DMS114 treated with DMSO at 0.1 percent for 48 hours (cell line): ENCODE measurements at regions not wholly inside any gene's neighbourhood (a gene's known extent, or its start where the extent isn't known, plus 50 kb on each side); places are given as distances from the start of the nearest gene placed in this dataset.

Experiments used
- DNase-seq: peaks from one replicate; lab custom pipeline; 2025; ENCODE audit not compliant: unreplicated experiment; lab: John Stamatoyannopoulos, UW

DNA sequence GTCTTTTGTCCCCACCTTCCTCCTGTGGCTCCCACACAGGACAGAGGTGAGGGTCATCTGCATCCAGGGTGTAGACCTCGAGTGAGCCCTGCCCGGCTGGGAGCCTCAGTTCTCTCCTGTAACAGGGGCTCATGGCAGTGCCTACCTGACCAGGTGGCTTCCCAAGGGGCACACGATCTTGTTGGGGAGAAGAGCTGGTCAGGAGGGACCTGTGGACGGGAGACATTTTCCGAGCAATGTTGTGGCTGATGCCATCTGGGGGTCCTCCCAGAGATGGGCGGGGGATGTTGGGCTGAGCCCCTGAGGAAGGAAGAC is 51.9 kb downstream of the CEBPB start:
- no peak for DNase-seq

DNA sequence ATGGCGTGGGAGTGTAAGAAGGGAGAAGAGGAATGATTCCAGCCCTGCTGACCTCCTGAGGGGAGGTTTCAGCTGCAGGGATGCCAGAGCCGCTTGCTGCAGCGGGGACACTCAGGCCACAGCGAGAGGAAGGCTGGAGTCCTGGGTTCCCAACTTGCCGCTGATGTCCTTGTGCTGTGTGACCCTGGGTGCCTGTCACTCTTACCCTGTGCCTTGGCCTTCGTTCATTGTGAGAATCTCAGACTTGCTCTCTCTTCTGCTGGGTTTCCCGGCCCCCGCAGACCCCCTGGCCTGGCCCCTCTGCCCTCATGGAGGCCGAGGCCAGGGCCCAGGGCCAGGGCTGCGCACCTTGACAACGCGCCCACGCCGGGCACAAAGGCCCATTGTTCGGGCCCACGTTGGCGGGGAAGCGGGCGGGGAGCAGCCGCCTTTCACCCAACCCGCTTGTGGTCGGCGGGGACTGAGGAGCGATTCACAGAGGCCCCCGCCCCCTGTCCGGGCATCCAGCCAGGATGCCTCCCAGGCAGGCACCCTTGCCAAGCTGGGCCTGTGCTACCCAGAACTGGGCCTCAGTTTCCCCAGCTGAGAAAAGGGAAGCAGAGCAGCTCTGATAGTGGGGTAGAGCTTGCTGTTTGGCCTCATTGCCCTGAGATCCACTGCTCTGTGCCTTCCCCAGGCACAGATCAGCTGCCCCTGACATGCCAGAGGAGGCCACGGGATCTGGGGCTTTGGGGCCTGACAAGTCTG is 52.4 kb downstream of the CEBPB start:
- DNase-seq = no peak

DNA sequence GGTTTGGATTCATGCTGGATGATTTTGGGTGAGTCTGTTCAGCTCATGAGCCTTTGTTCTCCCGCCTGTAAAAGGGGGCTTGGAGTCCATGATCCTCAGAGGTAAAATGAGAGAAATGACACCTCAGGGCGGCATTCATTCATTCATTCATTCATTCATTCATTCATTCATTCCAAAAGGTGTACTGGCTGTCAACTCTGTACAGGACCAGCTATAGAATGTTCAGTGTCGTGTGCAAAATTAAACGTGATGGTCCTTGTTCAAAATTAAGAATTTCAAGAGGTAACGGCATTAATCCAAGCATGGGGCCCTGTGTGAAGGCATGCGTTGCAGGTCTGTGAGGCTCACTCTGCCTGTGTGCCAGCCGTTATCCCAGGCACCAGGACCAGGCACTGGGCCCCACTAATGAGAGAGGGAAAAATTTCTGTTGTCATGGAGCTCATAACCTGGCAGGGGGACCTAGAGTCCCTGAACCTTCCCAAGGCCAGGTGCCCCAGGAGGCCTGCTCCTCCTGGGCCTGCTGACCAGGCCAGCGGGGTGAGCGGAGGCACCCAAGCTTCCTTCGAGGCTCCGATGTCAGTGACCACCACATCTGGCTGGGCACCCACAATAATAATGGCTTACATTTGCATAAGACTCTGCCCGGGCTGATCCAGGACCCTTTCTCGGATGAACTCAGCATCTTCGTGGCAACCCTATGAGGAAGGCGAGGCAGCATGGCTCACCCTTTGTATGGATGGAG is 53.2 kb downstream of the CEBPB start:
- no peak for DNase-seq

DNA sequence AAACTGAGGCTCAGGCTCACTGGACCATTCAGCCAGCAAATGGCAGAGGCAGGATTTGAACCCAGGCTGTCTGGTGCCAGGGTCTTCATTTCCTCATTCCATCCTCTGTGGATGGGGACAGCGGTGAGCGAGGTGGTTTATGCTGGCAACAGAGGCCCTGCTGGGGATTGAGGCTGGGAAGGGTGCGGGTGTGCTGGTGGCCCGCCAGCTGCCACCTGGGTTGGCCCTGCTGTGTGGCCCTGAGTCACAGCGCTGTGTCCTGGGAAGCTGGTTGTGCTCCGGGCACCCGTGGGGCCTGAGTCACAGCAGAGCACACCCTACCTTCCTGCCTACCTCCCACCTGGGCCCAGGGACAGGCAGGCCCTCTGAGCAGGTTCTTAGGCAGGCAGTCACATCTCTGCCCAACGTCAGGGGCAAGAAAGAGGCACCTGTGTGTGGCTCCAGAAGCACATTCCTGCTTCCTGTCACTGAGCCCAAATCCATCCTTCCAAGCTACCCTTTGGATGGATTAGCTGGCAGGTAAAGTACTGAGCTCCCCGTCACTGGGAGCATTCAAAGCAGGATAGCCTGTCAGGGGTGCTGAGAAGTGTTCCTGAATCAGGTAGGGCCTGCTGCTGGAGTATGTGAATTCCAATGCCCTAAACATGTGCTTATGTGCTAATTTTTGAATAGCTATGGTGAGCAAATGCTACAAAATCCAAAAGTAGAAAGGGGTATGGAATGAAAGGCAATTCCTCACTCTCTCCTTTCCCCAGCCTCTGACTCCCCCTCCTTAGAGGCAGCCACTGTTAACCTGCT is 53.9 kb downstream of the CEBPB start:
- DNase-seq = no peak

DNA sequence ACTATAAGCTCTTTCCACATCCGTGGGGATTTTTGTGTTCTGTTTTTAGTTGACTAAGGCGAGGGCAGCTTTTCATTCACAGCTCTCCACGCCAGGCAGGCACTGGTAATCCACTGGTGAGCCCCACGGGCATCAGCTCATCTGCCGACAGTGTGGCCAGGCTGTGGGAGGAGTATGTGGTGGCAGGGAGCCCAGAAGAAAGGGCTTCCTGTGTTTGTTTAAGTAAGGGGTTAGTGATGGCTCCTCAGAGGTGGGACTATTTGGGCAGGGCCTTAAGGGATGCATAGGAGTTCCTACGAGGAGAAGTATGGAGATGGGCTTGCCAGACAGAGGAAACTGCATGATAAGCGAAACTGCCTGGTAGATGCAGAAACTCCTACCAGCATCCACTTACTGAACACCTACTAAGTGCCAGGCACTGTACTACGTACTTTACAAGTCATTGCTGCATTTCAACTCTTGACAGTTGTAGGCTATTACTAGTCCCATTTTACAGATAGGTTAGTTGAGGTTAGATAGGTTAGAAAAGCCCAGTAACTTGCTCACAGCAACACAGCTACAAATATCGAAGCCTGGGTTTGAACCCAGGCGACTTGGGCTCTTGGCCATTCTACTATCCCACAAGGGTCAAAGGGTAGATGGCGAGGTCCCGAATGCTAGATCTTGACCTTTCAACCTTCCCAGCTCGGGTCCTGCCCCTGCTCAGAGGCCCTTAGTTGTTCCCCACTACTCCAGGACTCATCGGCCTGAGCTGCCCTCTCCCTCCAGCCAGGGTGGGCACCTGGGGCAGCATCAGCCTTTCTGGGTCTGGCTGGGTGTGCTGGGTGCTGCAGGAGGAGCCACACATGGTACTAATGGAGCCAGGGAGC is 55.1 kb downstream of the CEBPB start:
- DNase-seq = no peak

DNA sequence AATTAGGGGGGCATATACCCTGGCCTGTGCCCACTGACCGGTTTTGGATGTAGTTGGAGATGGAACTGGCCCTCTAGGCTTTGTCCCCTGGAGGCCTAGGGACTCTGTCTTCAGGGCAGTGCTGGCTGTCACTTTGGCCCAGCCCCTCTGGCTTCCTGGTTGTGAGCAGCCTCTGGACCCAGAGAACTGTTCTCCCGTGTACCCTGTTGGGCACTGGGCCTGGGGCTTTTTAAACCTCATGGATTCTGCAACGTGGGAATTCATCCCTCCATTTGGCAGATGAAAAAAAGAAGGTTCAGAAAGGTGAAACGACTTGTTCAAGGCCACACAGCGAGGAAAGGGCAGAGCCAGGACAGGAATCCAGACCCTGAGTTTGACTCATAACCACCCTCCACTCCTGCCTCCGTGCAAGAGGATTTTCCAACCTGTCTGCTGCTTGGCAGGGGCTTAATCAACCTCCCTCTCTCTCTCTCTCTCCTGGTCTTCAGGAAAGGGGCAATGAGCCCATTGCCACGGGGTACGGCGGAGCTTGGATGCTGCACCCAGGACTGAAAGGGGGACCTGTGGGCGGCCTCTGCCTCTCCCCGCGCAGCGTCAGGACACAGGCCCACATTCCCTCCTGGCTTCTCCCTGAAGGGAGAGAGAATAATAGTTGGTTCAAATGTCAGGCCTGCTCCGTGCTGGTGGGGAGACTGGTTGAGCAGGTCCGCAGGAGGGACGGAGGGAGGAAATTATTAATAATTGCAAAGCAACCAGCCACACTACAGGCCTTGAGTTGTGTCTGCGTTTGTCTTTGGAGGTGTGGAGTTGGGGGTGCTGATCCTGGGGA is 56.0 kb downstream of the CEBPB start:
- DNase-seq = no peak

DNA sequence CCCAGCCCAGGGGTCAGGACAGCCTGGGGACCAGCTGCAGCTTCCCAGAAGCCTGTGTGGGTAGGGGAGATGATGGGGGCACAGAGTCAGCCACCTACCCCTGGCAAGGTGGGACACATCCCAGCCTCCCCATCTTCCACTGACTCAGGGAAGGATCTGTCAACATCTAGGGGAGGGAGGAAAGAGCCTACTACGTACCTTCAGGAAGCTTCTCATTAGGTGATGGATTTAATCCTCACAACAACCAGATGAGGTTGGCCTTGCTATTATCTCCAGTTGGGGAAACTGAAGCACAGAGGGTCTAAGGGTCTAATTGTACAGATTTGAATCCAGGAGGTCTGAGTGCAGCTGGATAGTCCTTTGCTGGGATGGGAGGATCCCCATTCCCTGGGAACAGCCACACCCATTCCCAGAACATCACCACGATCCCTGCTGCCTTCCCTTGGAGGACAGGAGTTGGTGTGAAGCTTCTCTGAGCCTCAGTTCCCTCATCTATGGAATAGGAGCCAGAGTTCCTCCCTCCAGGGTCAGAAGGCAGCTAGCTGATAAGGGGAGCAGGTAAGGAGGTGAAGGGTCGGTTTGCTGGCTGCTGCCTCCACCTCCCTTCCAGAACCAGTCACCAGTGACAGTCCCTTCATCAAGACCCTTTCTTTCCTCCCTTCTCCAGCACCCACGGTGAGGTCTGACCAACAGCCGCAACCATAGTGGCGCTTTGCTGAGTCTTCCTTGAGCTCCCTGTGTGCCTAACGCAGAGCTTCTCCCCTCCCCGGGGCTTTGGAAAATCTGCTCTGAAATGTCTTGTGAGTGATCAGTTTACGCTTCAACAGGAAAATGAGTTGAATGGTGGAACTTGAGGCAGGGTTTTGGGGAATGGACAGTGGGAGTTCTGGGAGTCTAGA is 56.8 kb downstream of the CEBPB start:
- DNase-seq = no peak

DNA sequence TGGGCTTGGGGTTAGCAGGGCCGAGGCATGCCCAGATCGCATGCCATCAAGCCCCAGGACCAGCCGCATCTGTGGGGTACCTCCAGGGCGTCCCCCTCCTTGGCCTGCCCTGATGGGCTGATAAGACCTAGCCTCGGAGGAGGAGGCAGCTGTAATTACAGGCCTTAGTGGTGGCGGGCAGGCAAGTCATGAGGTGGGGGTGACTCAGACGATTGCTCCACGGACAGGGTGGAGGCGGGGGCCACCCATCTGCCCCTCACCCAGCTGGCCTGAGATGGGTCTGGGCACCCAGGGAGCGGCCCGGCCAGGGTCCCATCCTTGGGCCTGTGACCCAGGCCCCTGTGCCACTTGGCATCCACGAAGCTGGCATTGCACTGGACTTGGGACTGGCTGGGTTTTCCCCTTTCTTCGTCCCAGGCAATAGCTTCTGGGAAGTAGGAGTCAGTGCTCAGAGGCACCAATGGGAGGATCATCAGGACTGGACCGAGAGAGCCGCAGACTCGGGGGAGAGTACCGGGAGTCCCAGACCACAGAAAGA is 57.5 kb downstream of the CEBPB start:
- no peak for DNase-seq

DNA sequence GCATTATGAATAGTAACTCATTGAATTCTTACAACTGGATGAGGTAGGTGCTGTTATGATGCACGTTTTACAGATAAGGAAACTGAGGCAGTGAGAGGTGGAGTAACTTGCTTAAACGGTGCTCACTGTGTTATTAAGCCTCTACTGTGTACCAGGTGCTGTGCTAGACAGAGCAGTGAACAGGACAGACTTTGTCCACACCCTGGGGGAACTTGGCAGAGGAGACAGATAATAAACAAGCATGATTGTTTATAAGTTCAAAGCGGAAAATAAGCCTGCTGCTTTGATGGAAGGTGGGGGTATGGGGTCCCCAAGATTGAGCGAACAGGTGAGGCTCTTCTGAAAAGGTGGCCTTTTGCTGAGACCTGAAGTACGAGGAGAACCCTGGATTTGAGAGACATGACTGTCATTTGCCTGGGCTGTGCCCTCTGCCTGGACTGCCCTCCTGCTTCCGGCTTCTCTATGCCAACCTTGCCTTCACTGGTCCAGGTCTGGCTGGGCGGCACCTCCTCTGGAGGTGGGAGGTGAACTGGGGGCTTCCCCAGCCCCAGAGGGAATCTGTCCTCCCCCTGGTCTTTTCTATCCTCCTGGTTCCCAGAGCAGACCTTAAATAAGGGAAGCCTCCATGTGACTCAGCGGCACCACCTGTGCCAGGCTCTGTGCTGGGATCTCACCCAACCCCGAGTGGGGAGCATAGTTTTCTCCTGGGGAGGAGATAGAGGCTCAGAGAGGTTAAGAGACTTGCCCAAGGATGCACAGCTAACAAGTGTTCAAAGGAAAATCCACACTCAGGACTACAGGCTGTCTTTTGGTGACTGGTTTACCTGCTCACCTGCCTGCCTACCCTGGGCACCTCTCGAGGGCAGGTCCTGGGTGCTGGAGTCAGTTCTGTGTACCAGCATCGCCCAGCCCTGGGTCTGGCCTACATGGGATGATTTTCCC is 59.1 kb downstream of the CEBPB start:
- no peak for DNase-seq

DNA sequence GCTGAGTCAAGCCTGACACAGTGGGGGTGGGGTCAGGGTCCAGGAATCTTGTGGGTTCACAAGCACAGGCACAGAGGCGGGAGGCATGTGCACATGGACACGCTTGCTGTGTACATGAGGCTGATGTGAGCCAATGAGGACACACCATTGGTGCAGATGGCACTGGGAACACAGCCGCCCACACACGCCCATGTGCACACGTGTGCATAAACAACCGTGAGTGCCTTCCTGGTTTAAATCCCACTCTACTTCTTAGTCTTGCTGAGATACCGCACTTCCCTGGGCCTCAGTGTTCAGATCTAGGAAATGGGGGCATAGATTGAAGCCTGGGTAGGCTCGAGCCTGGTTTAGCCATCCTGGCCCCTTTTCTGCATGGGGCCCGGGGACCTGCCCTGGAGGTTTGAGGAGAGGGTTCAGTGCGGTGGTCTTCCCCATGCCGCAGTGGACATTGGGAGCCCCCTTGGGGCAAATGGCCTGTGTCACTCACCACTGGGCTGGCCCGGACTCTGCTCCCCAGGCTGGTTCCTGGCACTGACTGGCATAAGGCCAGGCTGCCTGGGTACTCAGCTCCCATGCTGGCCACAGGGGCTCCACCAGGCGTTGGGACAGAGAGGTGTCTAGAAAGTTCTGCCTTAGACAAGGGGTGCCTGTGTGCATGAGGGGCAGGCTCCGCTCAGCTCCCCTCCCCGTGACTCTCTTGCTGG is 60.2 kb downstream of the CEBPB start:
- no peak for DNase-seq

DNA sequence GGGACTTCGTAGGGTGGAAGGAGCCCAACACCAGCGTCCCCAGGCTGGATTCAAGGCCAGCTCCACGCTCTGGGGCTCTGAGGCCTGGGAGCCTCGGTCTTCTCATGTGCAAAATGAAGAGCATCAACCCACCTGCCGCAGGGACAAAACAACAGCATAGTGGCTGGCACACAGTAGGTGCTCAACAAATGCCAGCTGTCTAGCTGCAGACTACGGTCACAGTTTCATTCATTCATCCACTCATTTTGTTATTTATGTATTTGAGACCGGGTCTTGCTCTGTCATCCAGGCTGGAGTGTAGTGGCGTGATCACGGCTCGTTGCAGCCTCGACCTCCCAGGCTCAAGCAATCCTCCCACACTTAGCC is 60.7 kb downstream of the CEBPB start:
- no peak for DNase-seq

DNA sequence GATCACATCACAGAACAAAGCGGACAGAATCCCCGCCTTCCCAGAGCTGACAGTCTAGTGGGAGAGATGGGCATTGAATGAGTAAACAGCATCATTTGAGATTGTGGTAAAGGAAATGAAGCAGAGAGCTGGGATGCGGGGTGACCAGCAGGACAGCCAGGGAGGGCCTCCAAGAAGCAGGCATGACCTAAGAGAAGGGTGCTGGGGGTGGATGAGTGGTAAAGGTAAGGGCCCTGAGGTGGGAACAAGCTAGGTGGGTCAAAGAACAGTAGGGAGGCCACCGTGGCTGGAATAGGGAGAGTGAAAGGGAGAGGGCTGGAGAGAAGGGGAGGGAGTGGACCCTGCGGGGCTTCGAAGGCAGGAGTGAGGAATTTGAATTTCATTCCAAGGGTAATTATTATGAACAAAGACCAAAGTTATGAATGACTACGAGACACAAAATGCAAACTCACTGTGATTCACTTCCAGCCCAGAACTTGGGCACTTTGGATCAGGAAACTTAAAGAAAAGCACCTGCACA is 61.4 kb downstream of the CEBPB start:
- no peak for DNase-seq

DNA sequence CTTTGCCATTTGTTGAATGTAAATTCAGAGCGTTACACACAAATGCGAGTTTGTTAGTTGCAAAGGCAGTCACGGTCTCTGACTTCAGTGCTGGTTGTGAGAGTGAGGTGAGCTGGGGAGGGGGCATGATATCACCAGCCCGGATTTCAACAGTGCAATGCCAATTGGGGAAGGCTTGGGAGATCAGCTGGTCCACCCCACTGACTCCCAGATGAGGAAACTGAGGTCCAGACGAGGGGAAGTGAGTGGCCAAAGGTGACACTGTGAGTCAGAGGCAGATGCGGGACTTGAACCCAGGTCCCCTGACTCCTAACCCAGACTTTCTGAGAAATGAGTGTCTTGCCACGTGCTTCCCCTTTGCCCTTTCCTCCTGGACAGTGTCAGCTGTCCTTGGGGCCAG is 62.1 kb downstream of the CEBPB start:
- DNase-seq = no peak

DNA sequence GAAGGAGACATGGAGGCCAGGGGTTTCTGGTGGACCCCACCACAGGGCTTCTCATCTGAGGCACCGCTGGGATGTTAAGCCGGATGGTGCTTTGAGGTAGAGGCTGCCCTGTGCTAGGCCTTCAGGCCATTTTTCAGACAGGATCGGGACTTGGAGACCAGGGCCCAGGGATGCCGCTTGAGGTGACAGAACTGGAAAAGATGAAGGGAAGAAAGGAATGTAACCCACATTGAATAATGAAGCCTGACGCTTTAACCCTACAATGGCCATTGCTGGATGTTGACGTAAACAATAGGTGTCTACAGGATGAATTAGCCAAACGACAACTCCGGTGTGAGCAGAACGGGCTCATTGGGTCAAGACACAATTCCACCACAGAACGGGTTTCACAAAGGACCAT is 62.5 kb downstream of the CEBPB start:
- DNase-seq = no peak

DNA sequence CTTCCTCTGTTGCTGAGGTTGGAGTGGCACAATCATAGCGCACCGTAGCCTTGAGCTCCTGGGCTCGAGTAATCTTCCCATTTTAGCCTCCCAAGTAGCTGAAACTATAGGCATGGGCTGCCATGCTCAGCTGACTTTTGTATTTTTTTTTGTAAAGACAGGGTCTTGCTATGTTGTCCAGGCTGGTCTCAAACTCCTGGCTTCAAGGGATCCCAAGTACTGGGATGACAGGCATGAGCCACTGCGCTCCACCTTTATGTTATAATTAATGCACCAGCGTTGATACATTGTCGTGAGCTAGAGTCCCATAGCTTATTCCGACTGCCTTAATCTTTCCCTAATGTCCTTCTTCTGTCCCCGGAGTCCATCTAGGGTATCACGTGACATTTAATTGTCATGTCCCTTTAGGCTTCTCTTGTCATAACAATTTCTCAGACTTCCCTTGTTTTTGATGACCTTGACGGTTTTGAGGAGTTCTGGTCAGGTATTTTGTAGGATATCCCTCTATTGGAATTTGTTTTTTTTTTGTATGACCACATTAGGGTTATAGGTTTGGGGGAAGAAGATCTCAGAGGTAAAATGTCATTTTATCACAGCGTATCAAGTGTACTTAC is 63.9 kb downstream of the CEBPB start:
- DNase-seq = no peak

DNA sequence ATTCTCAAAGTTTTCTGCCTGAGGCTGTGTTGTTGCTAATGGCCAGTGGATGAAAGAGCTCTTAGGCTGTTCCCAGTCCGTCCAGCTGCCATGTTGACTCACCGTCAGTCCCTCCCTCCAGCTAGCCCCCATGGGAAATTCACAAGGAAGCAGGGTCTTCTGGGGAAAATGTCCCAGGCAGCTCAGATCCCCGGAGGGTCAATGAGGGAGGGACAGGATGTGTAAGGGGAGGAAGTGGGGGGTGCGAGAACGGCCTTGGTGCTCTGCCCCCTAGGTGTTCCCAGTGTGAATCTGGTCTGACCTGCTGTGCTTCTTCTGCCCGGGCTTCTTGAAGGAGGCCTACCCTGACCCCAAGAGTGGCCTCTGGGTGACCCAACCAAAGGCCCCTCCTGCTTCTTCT is 65.9 kb downstream of the CEBPB start:
- no peak for DNase-seq

DNA sequence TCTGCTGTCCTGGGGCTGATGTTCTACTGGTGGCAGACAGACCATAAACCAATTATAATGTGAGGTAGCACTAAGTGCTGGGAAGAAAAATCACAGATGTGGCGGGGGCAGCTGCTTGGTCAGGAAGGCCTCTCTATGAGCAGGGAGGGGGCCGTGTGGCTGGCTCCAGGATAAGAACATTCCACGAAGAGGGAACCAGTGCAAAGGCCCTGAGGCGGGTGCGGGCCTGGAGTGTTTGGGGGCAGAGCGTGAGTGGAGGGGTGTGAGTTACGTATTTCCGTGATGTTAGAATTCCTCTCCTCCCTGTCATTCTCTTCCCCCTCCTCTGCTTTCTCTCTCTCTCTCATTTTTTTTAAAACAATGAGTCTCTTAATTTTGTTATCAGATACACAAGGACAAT is 67.2 kb downstream of the CEBPB start:
- no peak for DNase-seq
